BE2C (cell line): ENCODE measurements at regions not wholly inside any gene's neighbourhood (a gene's known extent, or its start where the extent isn't known, plus 50 kb on each side); places are given as distances from the start of the nearest gene placed in this dataset.

Experiments used
- DNase-seq: peaks from one replicate; pipeline ENCODE4 v3.0.0-alpha.2; 2020
- H3K27me3 ChIP-seq: fragments of 250-450 bp; sonication (Bioruptor Pico); 2 replicates; pipeline ENCODE4 v1.5.1; 2020; ENCODE audit warnings: mild to moderate bottlenecking
- H3K36me3 ChIP-seq: fragments of 250-450 bp; sonication (Bioruptor Pico); 2 replicates; pipeline ENCODE4 v1.5.1; 2020; ENCODE audit warnings: mild to moderate bottlenecking
- H3K4me1 ChIP-seq: fragments of 250-450 bp; sonication (Bioruptor Pico); 2 replicates; pipeline ENCODE4 v1.5.1; 2020
- H3K4me3 ChIP-seq: 2 replicates; pipeline ENCODE4 v1.5.1; 2011; ENCODE audit warnings: low read depth, low read length
- H3K9me3 ChIP-seq: fragments of 250-450 bp; sonication (Bioruptor Pico); 2 replicates; pipeline ENCODE4 v1.5.1; 2020
- CTCF ChIP-seq: IDR thresholded peaks from 2 replicates; pipeline ENCODE4 v1.5.1; 2012; ENCODE audit warnings: mild to moderate bottlenecking, low read depth, low read length

- no peak for DNase-seq
- H3K9me3 ChIP-seq: no peaks in the 10 kb centered on the region
- no peak for TF ChIP-seq CTCF
- no peaks in the 10 kb centered on the region for H3K36me3 ChIP-seq
- no peaks in the 10 kb centered on the region for H3K4me1 ChIP-seq
- H3K4me3 ChIP-seq: no peak overlapping the region
- no peaks in the 10 kb centered on the region for H3K27me3 ChIP-seq
Observed at GRCh38 chr13:22014469-22014868, 343.6 kb downstream of the FGF9 start.

GRCh38 chr13:22017226-22017625 lies 346.4 kb downstream of the FGF9 start:
- Histone ChIP-seq H3K4me3 (no peak overlapping the region), H3K4me1 (no peaks in the 10 kb centered on the region), H3K9me3 (no peaks in the 10 kb centered on the region), H3K27me3 (no peaks in the 10 kb centered on the region), H3K36me3 (no peaks in the 10 kb centered on the region)
- DNase-seq: no peak
- TF ChIP-seq CTCF: no peak

GRCh38 chr13:22018076-22018835 lies 347.4 kb downstream of the FGF9 start:
- DNase-seq: no peak
- no peak for TF ChIP-seq CTCF
- Histone ChIP-seq H3K9me3 (no peaks in the 10 kb centered on the region), H3K4me3 (no peak overlapping the region), H3K36me3 (no peaks in the 10 kb centered on the region), H3K27me3 (no peaks in the 10 kb centered on the region), H3K4me1 (no peaks in the 10 kb centered on the region)

DNA sequence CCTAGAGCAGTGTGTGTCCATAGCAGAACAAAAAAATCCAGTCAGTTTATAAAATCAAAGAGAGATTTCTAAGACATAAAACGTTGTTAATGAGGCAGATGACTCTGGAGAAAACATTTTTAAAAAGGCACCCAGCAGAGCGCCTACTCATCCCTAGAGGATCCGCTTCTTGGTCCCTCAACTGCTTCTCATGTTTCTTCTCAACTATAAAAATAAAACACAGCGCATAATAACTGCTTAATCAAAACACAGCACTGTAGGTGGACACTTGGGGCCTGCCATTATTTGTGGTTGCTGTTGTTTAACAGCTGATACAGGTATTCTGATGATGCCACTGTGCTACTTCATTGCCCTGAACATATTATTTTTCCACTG lies 347.9 kb downstream of the FGF9 start:
- H3K4me1 ChIP-seq: no peaks in the 10 kb centered on the region
- TF ChIP-seq CTCF: no peak
- DNase-seq: no peak

GRCh38 chr13:22024381-22024994 lies 353.6 kb downstream of the FGF9 start:
- H3K4me3 ChIP-seq: no peak overlapping the region
- H3K4me1 ChIP-seq: no peaks in the 10 kb centered on the region
- no peak for TF ChIP-seq CTCF
- H3K36me3 ChIP-seq: no peaks in the 10 kb centered on the region
- no peaks in the 10 kb centered on the region for H3K9me3 ChIP-seq
- H3K27me3 ChIP-seq: no peaks in the 10 kb centered on the region
- no peak for DNase-seq

More for the DNA sequence above, 347.9 kb downstream of the FGF9 start:
- no peaks in the 10 kb centered on the region for H3K27me3 ChIP-seq
- H3K4me3 ChIP-seq: no peak overlapping the region
- no peaks in the 10 kb centered on the region for H3K9me3 ChIP-seq
- H3K36me3 ChIP-seq: no peaks in the 10 kb centered on the region

GRCh38 chr13:22027566-22027965 lies 356.7 kb downstream of the FGF9 start:
- Histone ChIP-seq H3K4me3 (no peak overlapping the region), H3K4me1 (no peaks in the 10 kb centered on the region), H3K36me3 (no peaks in the 10 kb centered on the region), H3K9me3 (no peaks in the 10 kb centered on the region), H3K27me3 (no peaks in the 10 kb centered on the region)
- no peak for DNase-seq
- no peak for TF ChIP-seq CTCF
